ENCODE measurements at regions not wholly inside any gene's neighbourhood (a gene's known extent, or its start where the extent isn't known, plus 50 kb on each side); places are given as distances from the start of the nearest gene placed in this dataset.

- peak; percentile 4 for DNase-seq (ENCODE audit: low read depth)
- TF ChIP-seq CTCF (conservative IDR thresholded peaks at IDR 0.05; ENCODE audit: low read length): no peak
- H3K4me3 ChIP-seq (ENCODE audit: low read length): no peak overlapping the region
These were observed 510.2 kb downstream of the PRELID2 start for GRCh38 chr5:145324767-145325479.

DNA sequence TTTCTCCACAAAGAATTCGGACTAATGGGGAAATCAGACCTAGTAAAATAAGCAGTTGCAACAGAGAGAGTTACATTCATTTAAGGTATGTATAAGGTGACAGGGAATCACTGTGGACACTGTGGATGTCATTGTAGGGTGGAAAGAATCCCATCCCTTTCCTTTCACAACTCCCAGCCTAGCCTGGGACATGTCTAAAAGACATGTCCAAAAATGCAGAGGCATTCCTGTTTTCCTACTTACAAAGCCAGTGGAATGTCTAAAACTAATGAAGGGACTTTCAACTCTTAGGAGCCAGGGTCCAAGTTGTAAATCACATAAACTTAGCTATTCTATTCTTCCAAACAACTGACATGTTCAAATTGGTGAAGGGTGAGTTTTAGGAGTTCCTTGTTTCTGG, 511.0 kb downstream of the PRELID2 start:
- no peak for TF ChIP-seq CTCF (conservative IDR thresholded peaks at IDR 0.05; ENCODE audit: low read length)
- H3K4me3 ChIP-seq (ENCODE audit: low read length): no peak overlapping the region
- DNase-seq (ENCODE audit: low read depth): peak; percentile 70

- TF ChIP-seq CTCF (conservative IDR thresholded peaks at IDR 0.05; ENCODE audit: low read length): no peak
- no peak overlapping the region for H3K4me3 ChIP-seq (ENCODE audit: low read length)
- DNase-seq (ENCODE audit: low read depth): no peak
These were observed 518.9 kb downstream of the PRELID2 start for GRCh38 chr5:145316282-145316681.

GRCh38 chr5:145307866-145308382, 527.2 kb downstream of the PRELID2 start:
- H3K4me3 ChIP-seq (ENCODE audit: low read length): no peak overlapping the region
- no peak for DNase-seq (ENCODE audit: low read depth)
- TF ChIP-seq CTCF (conservative IDR thresholded peaks at IDR 0.05; ENCODE audit: low read length): no peak

- TF ChIP-seq CTCF (conservative IDR thresholded peaks at IDR 0.05; ENCODE audit: low read length): no peak
- H3K4me3 ChIP-seq (ENCODE audit: low read length): no peak overlapping the region
- DNase-seq (ENCODE audit: low read depth): no peak
These were observed 539.8 kb downstream of the PRELID2 start for GRCh38 chr5:145295236-145295835.

GRCh38 chr5:145294331-145294730, 540.8 kb downstream of the PRELID2 start:
- DNase-seq (ENCODE audit: low read depth): peak; percentile 3
- TF ChIP-seq CTCF (conservative IDR thresholded peaks at IDR 0.05; ENCODE audit: low read length): no peak

GRCh38 chr5:145293716-145294115, 541.4 kb downstream of the PRELID2 start:
- no peak for TF ChIP-seq CTCF (conservative IDR thresholded peaks at IDR 0.05; ENCODE audit: low read length)

More at GRCh38 chr5:145294331-145294730, 540.8 kb downstream of the PRELID2 start:
- H3K4me3 ChIP-seq (ENCODE audit: low read length): no peak overlapping the region

More at GRCh38 chr5:145293716-145294115, 541.4 kb downstream of the PRELID2 start:
- DNase-seq (ENCODE audit: low read depth): no peak
- no peak overlapping the region for H3K4me3 ChIP-seq (ENCODE audit: low read length)

Measured in AG10803 (cell line).